Endodermal cell (in vitro differentiated cells): ENCODE measurements at regions not wholly inside any gene's neighbourhood (a gene's known extent, or its start where the extent isn't known, plus 50 kb on each side); places are given as distances from the start of the nearest gene placed in this dataset.

Experiments
- DNase-seq: peaks from one replicate; pipeline ENCODE4 v3.0.0-alpha.2; 2017
- H3K27ac ChIP-seq: 2 replicates; pipeline ENCODE4 v1.5.1; 2013; ENCODE audit warnings: mild to moderate bottlenecking, low read depth, low read length, moderate library complexity
- H3K27me3 ChIP-seq: 2 replicates; pipeline ENCODE4 v1.6.1; 2013; ENCODE audit warnings: mild to moderate bottlenecking, low read length, moderate library complexity; ENCODE audit not compliant: insufficient read depth, control insufficient read depth, poor library complexity, severe bottlenecking
- H3K36me3 ChIP-seq: 2 replicates; pipeline ENCODE4 v1.7.0; 2013; ENCODE audit warnings: mild to moderate bottlenecking, low read length, moderate library complexity; ENCODE audit not compliant: control insufficient read depth, insufficient read depth
- H3K4me1 ChIP-seq: one replicate; pipeline ENCODE4 v1.7.0; 2013; ENCODE audit warnings: low read length; ENCODE audit not compliant: control insufficient read depth, insufficient read depth
- H3K4me3 ChIP-seq: 2 replicates; pipeline ENCODE4 v1.5.1; 2013; ENCODE audit warnings: mild to moderate bottlenecking, low read length, moderate library complexity
- H3K9ac ChIP-seq: 2 replicates; pipeline ENCODE4 v1.6.1; 2013; ENCODE audit warnings: mild to moderate bottlenecking, low read length, moderate library complexity; ENCODE audit not compliant: poor library complexity, severe bottlenecking; ENCODE audit errors: extremely low read depth
- H3K9me3 ChIP-seq: 2 replicates; pipeline ENCODE4 v1.6.1; 2013; ENCODE audit warnings: mild to moderate bottlenecking, low read length, moderate library complexity; ENCODE audit not compliant: control insufficient read depth
- H3K27ac Mint-ChIP-seq: 2 replicates; pipeline ENCODE4 v1.8.0; 2020; ENCODE audit warnings: mixed read lengths
- H3K27me3 Mint-ChIP-seq: 2 replicates; pipeline ENCODE4 v1.8.0; 2021; ENCODE audit warnings: mild to moderate bottlenecking, mixed read lengths; ENCODE audit not compliant: insufficient read depth
- H3K36me3 Mint-ChIP-seq: 2 replicates; pipeline ENCODE4 v1.8.0; 2020; ENCODE audit warnings: low read depth, mixed read lengths
- H3K4me1 Mint-ChIP-seq: 2 replicates; pipeline ENCODE4 v1.8.0; 2020; ENCODE audit warnings: mixed read lengths
- H3K4me3 Mint-ChIP-seq: 2 replicates; pipeline ENCODE4 v1.8.0; 2020; ENCODE audit warnings: mild to moderate bottlenecking, moderate library complexity, mixed read lengths
- H3K9me3 Mint-ChIP-seq: 2 replicates; pipeline ENCODE4 v1.8.0; 2020; ENCODE audit warnings: mild to moderate bottlenecking, mixed read lengths
- WGBS, 2 experiments: methylation state at CpG; one replicate each; pipeline versions ENCODE4 v1.1.5 to v1.1.7; 2013; ENCODE audit warnings: missing lambda C conversion rate in 2 of 2, mixed read lengths in 1 of 2; ENCODE audit not compliant: insufficient coverage in 1 of 2, insufficient read length in 1 of 2; 5-methylcytosine and 5-hydroxymethylcytosine counted together
- TF ChIP-seq, protein P1 (sequence below): fragments of 200-600 bp; sonication (generic); conservative IDR thresholded peaks from 2 replicates; pipeline ENCODE4 v1.5.0; 2021; ENCODE audit warnings: antibody characterized with exemption, mild to moderate bottlenecking

DNA sequence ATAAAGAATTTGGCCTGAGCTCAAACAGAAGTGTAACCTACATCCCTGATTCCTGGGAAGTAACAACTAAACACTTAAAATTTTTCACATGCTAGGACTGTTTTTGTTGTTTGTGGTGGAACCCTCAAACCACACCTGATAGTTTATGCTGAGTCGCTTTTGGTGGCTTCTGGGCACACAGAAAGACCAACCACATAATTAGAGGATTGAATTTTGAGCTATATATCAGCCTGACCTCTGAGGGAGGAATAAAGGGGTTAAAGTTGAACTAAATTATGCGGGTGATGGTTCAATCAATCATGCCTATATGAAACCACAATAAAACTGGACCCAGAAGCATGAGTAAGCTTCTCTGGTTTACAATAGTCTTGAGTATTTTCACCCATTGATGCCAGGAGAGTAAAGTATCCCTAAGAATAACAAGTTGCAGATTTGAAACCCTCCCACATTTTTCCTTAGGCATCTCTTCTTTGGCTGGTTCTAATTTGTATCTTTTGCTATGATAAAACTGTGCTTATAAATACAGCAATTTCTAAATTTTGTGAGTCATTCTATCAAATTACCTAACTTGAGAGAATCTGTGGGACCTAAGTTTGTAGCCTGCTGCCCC lies 1304.5 kb upstream of the GBE1 start:
- no peaks in the 10 kb centered on the region for H3K36me3 Mint-ChIP-seq
- TF ChIP-seq, protein P1, sequence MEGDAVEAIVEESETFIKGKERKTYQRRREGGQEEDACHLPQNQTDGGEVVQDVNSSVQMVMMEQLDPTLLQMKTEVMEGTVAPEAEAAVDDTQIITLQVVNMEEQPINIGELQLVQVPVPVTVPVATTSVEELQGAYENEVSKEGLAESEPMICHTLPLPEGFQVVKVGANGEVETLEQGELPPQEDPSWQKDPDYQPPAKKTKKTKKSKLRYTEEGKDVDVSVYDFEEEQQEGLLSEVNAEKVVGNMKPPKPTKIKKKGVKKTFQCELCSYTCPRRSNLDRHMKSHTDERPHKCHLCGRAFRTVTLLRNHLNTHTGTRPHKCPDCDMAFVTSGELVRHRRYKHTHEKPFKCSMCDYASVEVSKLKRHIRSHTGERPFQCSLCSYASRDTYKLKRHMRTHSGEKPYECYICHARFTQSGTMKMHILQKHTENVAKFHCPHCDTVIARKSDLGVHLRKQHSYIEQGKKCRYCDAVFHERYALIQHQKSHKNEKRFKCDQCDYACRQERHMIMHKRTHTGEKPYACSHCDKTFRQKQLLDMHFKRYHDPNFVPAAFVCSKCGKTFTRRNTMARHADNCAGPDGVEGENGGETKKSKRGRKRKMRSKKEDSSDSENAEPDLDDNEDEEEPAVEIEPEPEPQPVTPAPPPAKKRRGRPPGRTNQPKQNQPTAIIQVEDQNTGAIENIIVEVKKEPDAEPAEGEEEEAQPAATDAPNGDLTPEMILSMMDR: no peak
- no peak for DNase-seq
- no peak overlapping the region for H3K9ac ChIP-seq
- peaks cover 6% of the 10 kb centered on the region for H3K9me3 ChIP-seq
- H3K36me3 ChIP-seq: no peaks in the 10 kb centered on the region
- no peaks in the 10 kb centered on the region for H3K27me3 Mint-ChIP-seq
- no peak overlapping the region for H3K4me3 Mint-ChIP-seq
- no peak overlapping the region for H3K27ac ChIP-seq
- H3K9me3 Mint-ChIP-seq: peaks cover 14% of the 10 kb centered on the region
- H3K4me1 Mint-ChIP-seq: no peaks in the 10 kb centered on the region
- no peaks in the 10 kb centered on the region for H3K27me3 ChIP-seq
- H3K27ac Mint-ChIP-seq: no peak overlapping the region
- WGBS, 2 experiments: 90% methylated on average over 2 of the region's 2 CpGs; no CpG with 5 or more reads in 1 of the 2 experiments
- no peak overlapping the region for H3K4me3 ChIP-seq
- H3K4me1 ChIP-seq: no peaks in the 10 kb centered on the region

DNA sequence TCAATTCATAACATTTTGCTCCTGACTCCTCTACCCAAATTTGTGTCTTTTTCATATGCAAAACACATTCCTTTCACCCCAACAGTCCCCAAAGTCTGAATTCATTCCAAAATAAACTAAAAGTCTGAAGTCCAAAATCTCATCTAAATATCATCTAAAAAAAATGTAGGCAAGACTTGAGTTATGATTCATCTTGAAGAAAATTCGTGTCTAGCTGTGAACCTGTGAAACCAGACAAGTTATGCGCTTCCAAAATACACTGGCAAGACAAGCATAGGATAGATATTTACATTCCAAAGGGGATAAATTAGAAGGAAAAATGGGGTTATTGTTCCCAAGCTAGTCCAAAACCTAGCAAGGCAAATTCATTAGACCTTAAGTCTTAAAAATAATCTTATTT lies 1302.0 kb upstream of the GBE1 start:
- Mint-ChIP-seq H3K27ac (no peak overlapping the region), H3K36me3 (no peaks in the 10 kb centered on the region), H3K27me3 (no peaks in the 10 kb centered on the region), H3K9me3 (peaks cover 28% of the 10 kb centered on the region), H3K4me3 (no peak overlapping the region), H3K4me1 (no peaks in the 10 kb centered on the region)
- TF ChIP-seq, protein P1: no peak
- Histone ChIP-seq H3K27ac (no peak overlapping the region), H3K4me1 (no peaks in the 10 kb centered on the region), H3K4me3 (no peak overlapping the region), H3K36me3 (no peaks in the 10 kb centered on the region), H3K9ac (no peak overlapping the region), H3K9me3 (peaks cover 8% of the 10 kb centered on the region), H3K27me3 (no peaks in the 10 kb centered on the region)
- no peak for DNase-seq
- WGBS, 2 experiments: 90 to 95% methylated on average over 2 of the region's 2 CpGs

DNA sequence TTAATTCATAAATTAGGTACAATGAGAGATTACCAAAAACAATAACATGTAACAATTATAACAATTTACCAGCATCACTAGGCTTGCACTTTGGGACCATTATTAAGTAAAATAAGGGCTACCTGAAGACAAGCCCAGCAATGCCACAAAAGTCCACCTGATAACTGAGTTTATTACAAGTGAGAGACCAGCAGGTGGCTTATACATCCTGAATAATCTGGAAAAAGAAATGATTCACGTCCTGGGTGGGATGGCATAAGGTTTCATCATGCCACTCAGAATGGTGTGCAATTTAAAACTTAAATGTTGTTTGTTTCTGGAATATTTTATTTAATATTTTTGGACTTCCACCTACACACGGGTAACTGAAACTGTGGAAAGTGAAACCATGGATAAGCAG lies 1287.1 kb upstream of the GBE1 start:
- H3K36me3 Mint-ChIP-seq: no peaks in the 10 kb centered on the region

More for the DNA sequence above, 1287.1 kb upstream of the GBE1 start:
- Mint-ChIP-seq H3K27me3 (no peaks in the 10 kb centered on the region), H3K9me3 (no peaks in the 10 kb centered on the region), H3K4me1 (no peaks in the 10 kb centered on the region), H3K27ac (no peak overlapping the region), H3K4me3 (no peak overlapping the region)
- H3K9ac ChIP-seq: no peak overlapping the region
- no peaks in the 10 kb centered on the region for H3K4me1 ChIP-seq
- DNase-seq: no peak
- H3K9me3 ChIP-seq: no peaks in the 10 kb centered on the region
- no peaks in the 10 kb centered on the region for H3K36me3 ChIP-seq
- 40 to 57% methylated on average over 1 of the region's 2 CpGs for WGBS, 2 experiments
- H3K4me3 ChIP-seq: no peak overlapping the region
- H3K27me3 ChIP-seq: peaks cover 17% of the 10 kb centered on the region
- no peak overlapping the region for H3K27ac ChIP-seq
- TF ChIP-seq, protein P1: no peak
